ENCODE measurements at regions not wholly inside any gene's neighbourhood (a gene's known extent, or its start where the extent isn't known, plus 50 kb on each side); places are given as distances from the start of the nearest gene placed in this dataset.
A peak's percentile ranks its signal among the peaks of the same experiment; 100 is the strongest.

GRCh38 chr18:37805773-37806404, 240.3 kb upstream of the CELF4 start:
- H3K27ac Mint-ChIP-seq: no peak overlapping the region
- 88 to 92% methylated on average over 6 to 8 of the region's 8 CpGs for WGBS, 2 experiments (ENCODE audit: insufficient coverage in 1 of 2, insufficient read length in 1 of 2)
- Histone ChIP-seq H3K4me3 (ENCODE audit: low read length) (no peak overlapping the region), H3K9ac (ENCODE audit: extremely low read depth, low read length, poor library complexity, severe bottlenecking) (no peak overlapping the region), H3K36me3 (ENCODE audit: control insufficient read depth, insufficient read depth, low read length) (no peaks in the 10 kb centered on the region), H3K9me3 (ENCODE audit: control insufficient read depth, low read length) (no peaks in the 10 kb centered on the region), H3K27me3 (ENCODE audit: control insufficient read depth, insufficient read depth, low read length, poor library complexity, severe bottlenecking) (no peaks in the 10 kb centered on the region), H3K4me1 (ENCODE audit: control insufficient read depth, insufficient read depth, low read length) (no peaks in the 10 kb centered on the region), H3K27ac (ENCODE audit: low read depth, low read length) (no peak overlapping the region)
- H3K27me3 Mint-ChIP-seq (ENCODE audit: insufficient read depth): peaks cover 2% of the 10 kb centered on the region
- no peaks in the 10 kb centered on the region for H3K36me3 Mint-ChIP-seq (ENCODE audit: low read depth)
- peak; percentile 51 for DNase-seq
- H3K9me3 Mint-ChIP-seq: peaks cover 7% of the 10 kb centered on the region
- H3K4me1 Mint-ChIP-seq: no peaks in the 10 kb centered on the region
- no peak for TF ChIP-seq CTCF (conservative IDR thresholded peaks at IDR 0.05)
- no peak overlapping the region for H3K4me3 Mint-ChIP-seq

GRCh38 chr18:37796823-37797349, 231.3 kb upstream of the CELF4 start:
- TF ChIP-seq CTCF (conservative IDR thresholded peaks at IDR 0.05): no peak
- Mint-ChIP-seq H3K4me3 (no peak overlapping the region), H3K36me3 (ENCODE audit: low read depth) (no peaks in the 10 kb centered on the region), H3K4me1 (peaks cover 19% of the 10 kb centered on the region), H3K27ac (no peak overlapping the region), H3K9me3 (no peaks in the 10 kb centered on the region), H3K27me3 (ENCODE audit: insufficient read depth) (peaks cover 2% of the 10 kb centered on the region)
- Histone ChIP-seq H3K9ac (ENCODE audit: extremely low read depth, low read length, poor library complexity, severe bottlenecking) (no peak overlapping the region), H3K36me3 (ENCODE audit: control insufficient read depth, insufficient read depth, low read length) (no peaks in the 10 kb centered on the region), H3K4me1 (ENCODE audit: control insufficient read depth, insufficient read depth, low read length) (peaks cover 6% of the 10 kb centered on the region), H3K9me3 (ENCODE audit: control insufficient read depth, low read length) (no peaks in the 10 kb centered on the region), H3K27me3 (ENCODE audit: control insufficient read depth, insufficient read depth, low read length, poor library complexity, severe bottlenecking) (no peaks in the 10 kb centered on the region), H3K4me3 (ENCODE audit: low read length) (no peak overlapping the region), H3K27ac (ENCODE audit: low read depth, low read length) (no peak overlapping the region)
- whole genome bisulfite sequencing, 2 experiments (ENCODE audit: insufficient coverage in 1 of 2, insufficient read length in 1 of 2): 92 to 94% methylated on average over 4 to 6 of the region's 6 CpGs
- no peak for DNase-seq

GRCh38 chr18:37787452-37787851, 221.9 kb upstream of the CELF4 start:
- TF ChIP-seq CTCF (conservative IDR thresholded peaks at IDR 0.05): no peak
- no peaks in the 10 kb centered on the region for H3K36me3 ChIP-seq (ENCODE audit: control insufficient read depth, insufficient read depth, low read length)
- no peak for DNase-seq
- no peak overlapping the region for H3K27ac ChIP-seq (ENCODE audit: low read depth, low read length)
- no peaks in the 10 kb centered on the region for H3K9me3 ChIP-seq (ENCODE audit: control insufficient read depth, low read length)
- peaks cover 4% of the 10 kb centered on the region for H3K4me1 ChIP-seq (ENCODE audit: control insufficient read depth, insufficient read depth, low read length)
- Mint-ChIP-seq H3K4me1 (peaks cover 6% of the 10 kb centered on the region), H3K9me3 (peaks cover 2% of the 10 kb centered on the region), H3K27ac (no peak overlapping the region), H3K4me3 (no peak overlapping the region), H3K27me3 (ENCODE audit: insufficient read depth) (peaks cover 1% of the 10 kb centered on the region), H3K36me3 (ENCODE audit: low read depth) (no peaks in the 10 kb centered on the region)
- H3K4me3 ChIP-seq (ENCODE audit: low read length): no peak overlapping the region
- no peaks in the 10 kb centered on the region for H3K27me3 ChIP-seq (ENCODE audit: control insufficient read depth, insufficient read depth, low read length, poor library complexity, severe bottlenecking)
- no peak overlapping the region for H3K9ac ChIP-seq (ENCODE audit: extremely low read depth, low read length, poor library complexity, severe bottlenecking)

Data from endodermal cell (in vitro differentiated cells).